Testis (tissue), 2 donors: ENCODE measurements at regions not wholly inside any gene's neighbourhood (a gene's known extent, or its start where the extent isn't known, plus 50 kb on each side); places are given as distances from the start of the nearest gene placed in this dataset.

Experiments used
- DNase-seq: peaks from one replicate; pipeline ENCODE4 v3.0.0-alpha.2; 2019
- H3K27ac ChIP-seq, 2 donors: fragments of 200-600 bp; sonication (generic); one replicate each; pipeline ENCODE4 v1.5.1; 2019
- H3K27me3 ChIP-seq: fragments of 200-600 bp; sonication (generic); one replicate; pipeline ENCODE4 v1.5.1; 2019
- H3K36me3 ChIP-seq: fragments of 200-600 bp; sonication (generic); one replicate; pipeline ENCODE4 v1.5.1; 2017; ENCODE audit warnings: low read depth; ENCODE audit errors: missing control alignments
- H3K4me1 ChIP-seq: fragments of 200-600 bp; sonication (generic); one replicate; pipeline ENCODE4 v1.5.1; 2019
- H3K4me3 ChIP-seq, 2 donors: fragments of 200-600 bp; sonication (generic); one replicate each; pipeline ENCODE4 v1.5.1; 2017 to 2019
- H3K9me3 ChIP-seq: fragments of 200-600 bp; sonication (generic); one replicate; pipeline ENCODE4 v1.5.1; 2017
- POLR2A ChIP-seq: fragments of 450-650 bp; IDR thresholded peaks from one replicate; pipeline ENCODE4 v1.6.1; 2017; ENCODE audit warnings: antibody characterized with exemption, mild to moderate bottlenecking, moderate library complexity
- WGBS, 2 donors: methylation state at CpG; one replicate each; pipeline ENCODE4 v1.1.5; 2018; 5-methylcytosine and 5-hydroxymethylcytosine counted together
- intact Hi-C: fragments of 100-400 bp; cut with DNase I; formaldehyde crosslinking; loops from one replicate; pipeline ENCODE4 v1.15.1; 2023; ENCODE audit warnings: low total_unique reads
- TF ChIP-seq, protein P1 (sequence below), 3 experiments: fragments of 450-650 bp in 2 of 3; fragments of 200-600 bp in 1 of 3; sonication (generic) in 1 of 3; IDR thresholded peaks; one replicate each; pipeline ENCODE4 v1.5.1; 2016 to 2019; ENCODE audit warnings: antibody characterized with exemption in 3 of 3, mild to moderate bottlenecking in 2 of 3, moderate library complexity in 1 of 3

DNA sequence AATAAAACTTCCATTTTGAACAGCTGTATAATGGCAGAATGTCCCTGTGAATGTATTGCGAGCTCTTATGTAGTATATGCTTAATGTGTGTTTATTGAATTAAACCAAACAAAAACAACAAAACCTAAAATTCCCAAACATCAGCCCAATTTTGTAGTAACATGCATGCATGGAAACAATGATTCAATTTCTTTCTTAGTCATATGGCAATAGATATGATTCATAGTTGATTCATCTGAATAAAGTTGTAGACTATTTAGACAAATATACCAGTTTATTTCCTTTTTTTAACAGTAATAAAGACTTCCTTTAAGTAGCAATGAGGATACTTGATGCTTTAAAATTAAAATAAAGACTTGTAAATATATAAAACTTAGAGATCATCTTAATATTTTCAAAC is 670.6 kb downstream of the CD109 start:
- intact Hi-C loops = no loop called here
- 93 to 97% methylated on average over 1 of the region's 1 CpG for WGBS, 2 donors
- no peaks in the 10 kb centered on the region for H3K27me3 ChIP-seq
- H3K9me3 ChIP-seq = no peaks in the 10 kb centered on the region
- H3K4me3 ChIP-seq = no peak overlapping the region
- TF ChIP-seq, protein P1, sequence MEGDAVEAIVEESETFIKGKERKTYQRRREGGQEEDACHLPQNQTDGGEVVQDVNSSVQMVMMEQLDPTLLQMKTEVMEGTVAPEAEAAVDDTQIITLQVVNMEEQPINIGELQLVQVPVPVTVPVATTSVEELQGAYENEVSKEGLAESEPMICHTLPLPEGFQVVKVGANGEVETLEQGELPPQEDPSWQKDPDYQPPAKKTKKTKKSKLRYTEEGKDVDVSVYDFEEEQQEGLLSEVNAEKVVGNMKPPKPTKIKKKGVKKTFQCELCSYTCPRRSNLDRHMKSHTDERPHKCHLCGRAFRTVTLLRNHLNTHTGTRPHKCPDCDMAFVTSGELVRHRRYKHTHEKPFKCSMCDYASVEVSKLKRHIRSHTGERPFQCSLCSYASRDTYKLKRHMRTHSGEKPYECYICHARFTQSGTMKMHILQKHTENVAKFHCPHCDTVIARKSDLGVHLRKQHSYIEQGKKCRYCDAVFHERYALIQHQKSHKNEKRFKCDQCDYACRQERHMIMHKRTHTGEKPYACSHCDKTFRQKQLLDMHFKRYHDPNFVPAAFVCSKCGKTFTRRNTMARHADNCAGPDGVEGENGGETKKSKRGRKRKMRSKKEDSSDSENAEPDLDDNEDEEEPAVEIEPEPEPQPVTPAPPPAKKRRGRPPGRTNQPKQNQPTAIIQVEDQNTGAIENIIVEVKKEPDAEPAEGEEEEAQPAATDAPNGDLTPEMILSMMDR (IDR thresholded peaks at IDR 0.05) = no peak
- TF ChIP-seq POLR2A = no peak
- no peaks in the 10 kb centered on the region for H3K36me3 ChIP-seq
- DNase-seq = no peak
- no peak overlapping the region for H3K27ac ChIP-seq
- H3K4me1 ChIP-seq = no peaks in the 10 kb centered on the region

- no peak overlapping the region for H3K27ac ChIP-seq
- no peaks in the 10 kb centered on the region for H3K9me3 ChIP-seq
- intact Hi-C loops = no loop called here
- WGBS, 2 donors = 64 to 68% methylated on average over 1 of the region's 1 CpG
- no peaks in the 10 kb centered on the region for H3K36me3 ChIP-seq
- no peak overlapping the region for H3K4me3 ChIP-seq
- H3K27me3 ChIP-seq = no peaks in the 10 kb centered on the region
- TF ChIP-seq POLR2A = no peak
- TF ChIP-seq, protein P1 (IDR thresholded peaks at IDR 0.05) = no peak
- no peaks in the 10 kb centered on the region for H3K4me1 ChIP-seq
- DNase-seq = no peak
Measured at GRCh38 chr6:74362391-74362790, 666.4 kb downstream of the CD109 start.

GRCh38 chr6:74357321-74357720 is 661.3 kb downstream of the CD109 start:
- Histone ChIP-seq H3K9me3 (no peaks in the 10 kb centered on the region), H3K27me3 (no peaks in the 10 kb centered on the region), H3K4me1 (no peaks in the 10 kb centered on the region), H3K27ac (no peak overlapping the region), H3K4me3 (no peak overlapping the region), H3K36me3 (no peaks in the 10 kb centered on the region)
- WGBS, 2 donors = 72 to 82% methylated on average over 4 of the region's 4 CpGs
- intact Hi-C loops = no loop called here
- TF ChIP-seq POLR2A = no peak
- TF ChIP-seq, protein P1 (IDR thresholded peaks at IDR 0.05) = no peak
- no peak for DNase-seq

DNA sequence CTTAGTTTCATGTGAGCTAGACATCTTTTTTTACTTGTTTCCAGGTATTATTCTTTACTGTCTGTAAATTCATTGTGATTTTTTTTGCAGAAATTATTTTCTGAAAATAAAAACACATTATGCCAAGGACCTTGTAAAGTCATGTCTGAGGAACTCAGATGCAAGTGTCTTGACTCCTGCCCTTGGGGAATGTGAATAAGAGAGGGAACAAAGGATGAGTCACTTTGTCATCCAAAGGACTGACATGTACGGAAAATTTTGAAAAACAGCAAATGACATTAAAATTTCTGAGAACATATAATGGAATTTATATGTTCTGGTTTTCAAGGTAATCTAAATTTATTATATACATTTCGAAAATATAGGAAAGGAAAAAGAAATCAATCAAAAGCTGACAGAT is 660.4 kb downstream of the CD109 start:
- H3K27ac ChIP-seq = no peak overlapping the region
- H3K4me3 ChIP-seq = no peak overlapping the region
- intact Hi-C loops = no loop called here
- no peaks in the 10 kb centered on the region for H3K36me3 ChIP-seq
- H3K27me3 ChIP-seq = no peaks in the 10 kb centered on the region
- TF ChIP-seq, protein P1 (IDR thresholded peaks at IDR 0.05) = no peak
- TF ChIP-seq POLR2A = no peak
- no peaks in the 10 kb centered on the region for H3K9me3 ChIP-seq
- DNase-seq = no peak
- no peaks in the 10 kb centered on the region for H3K4me1 ChIP-seq
- WGBS, 2 donors = 80 to 84% methylated on average over 2 of the region's 2 CpGs

GRCh38 chr6:74346936-74347535 is 651.0 kb downstream of the CD109 start:
- Histone ChIP-seq H3K27me3 (no peaks in the 10 kb centered on the region), H3K36me3 (no peaks in the 10 kb centered on the region), H3K4me3 (no peak overlapping the region), H3K4me1 (no peaks in the 10 kb centered on the region), H3K9me3 (no peaks in the 10 kb centered on the region), H3K27ac (no peak overlapping the region)
- 56 to 75% methylated on average over 4 of the region's 4 CpGs for WGBS, 2 donors
- TF ChIP-seq POLR2A = no peak
- intact Hi-C loops = no loop called here
- no peak for DNase-seq
